GM12873 (cell line): ENCODE measurements at regions not wholly inside any gene's neighbourhood (a gene's known extent, or its start where the extent isn't known, plus 50 kb on each side); places are given as distances from the start of the nearest gene placed in this dataset.

Source experiments
- CTCF ChIP-seq: IDR thresholded peaks from 2 replicates; pipeline ENCODE4 v1.5.1; 2012; ENCODE audit warnings: low read depth, mild to moderate bottlenecking, moderate library complexity, low read length, control low read depth; ENCODE audit not compliant: insufficient read depth; ENCODE audit errors: missing control alignments

- TF ChIP-seq CTCF, result no peak
Measured at GRCh38 chr2:129863350-129863749, 116.1 kb upstream of the RAB6C start.

GRCh38 chr2:129864719-129865118 lies 114.7 kb upstream of the RAB6C start:
- no peak for TF ChIP-seq CTCF

- TF ChIP-seq CTCF, result no peak
Measured at GRCh38 chr2:129865976-129866375, 113.5 kb upstream of the RAB6C start.

GRCh38 chr2:129866391-129866790 lies 113.1 kb upstream of the RAB6C start:
- TF ChIP-seq CTCF, result no peak

GRCh38 chr2:129868151-129868550 lies 111.3 kb upstream of the RAB6C start:
- no peak for TF ChIP-seq CTCF

- TF ChIP-seq CTCF, result no peak
Measured at GRCh38 chr2:129870685-129871241, 108.7 kb upstream of the RAB6C start.

GRCh38 chr2:129872446-129872845 lies 107.0 kb upstream of the RAB6C start:
- no peak for TF ChIP-seq CTCF
